ENCODE measurements at regions not wholly inside any gene's neighbourhood (a gene's known extent, or its start where the extent isn't known, plus 50 kb on each side); places are given as distances from the start of the nearest gene placed in this dataset.

- no peaks in the 10 kb centered on the region for H3K27me3 ChIP-seq
- H3K27ac ChIP-seq: no peak overlapping the region
- H3K4me3 ChIP-seq: no peak overlapping the region
- no peaks in the 10 kb centered on the region for H3K4me1 ChIP-seq
- TF ChIP-seq CTCF (IDR thresholded peaks at IDR 0.05): no peak
- intact Hi-C loops (cut with DNase I): no loop called here
- no peak for DNase-seq
- H3K36me3 ChIP-seq: no peaks in the 10 kb centered on the region
- ATAC-seq: no peak
- H3K9me3 ChIP-seq: peaks cover 0 to 6% (median 0%) of the 10 kb centered on the region in 11 donors
Measured at GRCh38 chr18:65326805-65327204, 424.0 kb upstream of the CDH7 start.

- no peak for TF ChIP-seq CTCF (IDR thresholded peaks at IDR 0.05)
- no peaks in the 10 kb centered on the region for H3K4me1 ChIP-seq
- intact Hi-C loops (cut with DNase I): no loop called here
- no peak overlapping the region for H3K4me3 ChIP-seq
- no peaks in the 10 kb centered on the region for H3K36me3 ChIP-seq
- H3K27ac ChIP-seq: no peak overlapping the region
- no peak for DNase-seq
- H3K9me3 ChIP-seq: peaks cover 0 to 6% (median 0%) of the 10 kb centered on the region in 11 donors
- H3K27me3 ChIP-seq: no peaks in the 10 kb centered on the region
- 54 to 82% methylated on average over 3 of the region's 3 CpGs for WGBS, 2 donors
- no peak for ATAC-seq
Measured at GRCh38 chr18:65322895-65323294, 427.9 kb upstream of the CDH7 start.

GRCh38 chr18:65298422-65298821 lies 452.4 kb upstream of the CDH7 start:
- ATAC-seq: no peak
- TF ChIP-seq CTCF (IDR thresholded peaks at IDR 0.05): no peak
- WGBS, 2 donors: 69 to 92% methylated on average over 4 of the region's 4 CpGs

GRCh38 chr18:65288908-65289307 lies 461.9 kb upstream of the CDH7 start:
- Histone ChIP-seq H3K4me3 (no peak overlapping the region), H3K9me3 (no peaks in the 10 kb centered on the region), H3K4me1 (no peaks in the 10 kb centered on the region), H3K36me3 (no peaks in the 10 kb centered on the region), H3K27ac (no peak overlapping the region), H3K27me3 (no peaks in the 10 kb centered on the region)
- DNase-seq (no peak), ATAC-seq (no peak)
- no peak for TF ChIP-seq CTCF (IDR thresholded peaks at IDR 0.05)
- intact Hi-C loops (cut with DNase I): no loop called here
- 71 to 78% methylated on average over 5 of the region's 5 CpGs for WGBS, 2 donors

More at GRCh38 chr18:65298422-65298821, 452.4 kb upstream of the CDH7 start:
- H3K4me1 ChIP-seq: no peaks in the 10 kb centered on the region
- DNase-seq: no peak
- no peak overlapping the region for H3K4me3 ChIP-seq
- no peaks in the 10 kb centered on the region for H3K36me3 ChIP-seq
- intact Hi-C loops (cut with DNase I): no loop called here
- no peaks in the 10 kb centered on the region for H3K27me3 ChIP-seq
- H3K27ac ChIP-seq: no peak overlapping the region
- peaks cover 0 to 3% (median 0%) of the 10 kb centered on the region in 11 donors for H3K9me3 ChIP-seq

- ATAC-seq (no peak), DNase-seq (no peak)
- Histone ChIP-seq H3K4me3 (no peak overlapping the region), H3K27ac (no peak overlapping the region), H3K36me3 (no peaks in the 10 kb centered on the region), H3K27me3 (no peaks in the 10 kb centered on the region), H3K9me3 (no peaks in the 10 kb centered on the region), H3K4me1 (no peaks in the 10 kb centered on the region)
- 91 to 95% methylated on average over 2 of the region's 2 CpGs for WGBS, 2 donors
- no peak for TF ChIP-seq CTCF (IDR thresholded peaks at IDR 0.05)
- intact Hi-C loops (cut with DNase I): no loop called here
Measured at GRCh38 chr18:65287652-65288051, 463.2 kb upstream of the CDH7 start.

Data from heart right ventricle (tissue), 16 donors.